ENCODE measurements at regions not wholly inside any gene's neighbourhood (a gene's known extent, or its start where the extent isn't known, plus 50 kb on each side); places are given as distances from the start of the nearest gene placed in this dataset.

DNA sequence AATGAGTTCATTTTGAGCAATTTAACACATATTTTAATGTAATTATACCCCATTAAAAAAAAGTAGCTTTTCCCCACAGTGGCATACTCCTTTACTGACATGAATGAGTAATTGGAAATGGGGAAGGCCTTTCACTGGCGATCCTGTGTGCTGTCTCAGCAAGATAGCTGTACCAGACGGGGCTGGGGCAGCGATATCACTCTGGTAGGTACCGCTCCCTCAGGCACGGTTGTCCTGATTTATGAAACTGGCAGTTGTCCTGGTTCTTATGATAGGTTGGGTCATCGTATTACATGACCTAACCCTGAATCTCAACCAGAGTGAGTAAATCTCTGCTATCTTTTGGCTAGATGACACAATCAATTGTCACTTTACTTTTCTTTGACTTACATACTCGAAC, 355.0 kb upstream of the MAP3K7 start:
- no peak overlapping the region for H3K4me3 ChIP-seq (ENCODE audit: low read length)
- TF ChIP-seq, protein P1, sequence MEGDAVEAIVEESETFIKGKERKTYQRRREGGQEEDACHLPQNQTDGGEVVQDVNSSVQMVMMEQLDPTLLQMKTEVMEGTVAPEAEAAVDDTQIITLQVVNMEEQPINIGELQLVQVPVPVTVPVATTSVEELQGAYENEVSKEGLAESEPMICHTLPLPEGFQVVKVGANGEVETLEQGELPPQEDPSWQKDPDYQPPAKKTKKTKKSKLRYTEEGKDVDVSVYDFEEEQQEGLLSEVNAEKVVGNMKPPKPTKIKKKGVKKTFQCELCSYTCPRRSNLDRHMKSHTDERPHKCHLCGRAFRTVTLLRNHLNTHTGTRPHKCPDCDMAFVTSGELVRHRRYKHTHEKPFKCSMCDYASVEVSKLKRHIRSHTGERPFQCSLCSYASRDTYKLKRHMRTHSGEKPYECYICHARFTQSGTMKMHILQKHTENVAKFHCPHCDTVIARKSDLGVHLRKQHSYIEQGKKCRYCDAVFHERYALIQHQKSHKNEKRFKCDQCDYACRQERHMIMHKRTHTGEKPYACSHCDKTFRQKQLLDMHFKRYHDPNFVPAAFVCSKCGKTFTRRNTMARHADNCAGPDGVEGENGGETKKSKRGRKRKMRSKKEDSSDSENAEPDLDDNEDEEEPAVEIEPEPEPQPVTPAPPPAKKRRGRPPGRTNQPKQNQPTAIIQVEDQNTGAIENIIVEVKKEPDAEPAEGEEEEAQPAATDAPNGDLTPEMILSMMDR (conservative IDR thresholded peaks at IDR 0.05; ENCODE audit: low read length) = no peak
- no peak for DNase-seq (ENCODE audit: low read depth)

DNA sequence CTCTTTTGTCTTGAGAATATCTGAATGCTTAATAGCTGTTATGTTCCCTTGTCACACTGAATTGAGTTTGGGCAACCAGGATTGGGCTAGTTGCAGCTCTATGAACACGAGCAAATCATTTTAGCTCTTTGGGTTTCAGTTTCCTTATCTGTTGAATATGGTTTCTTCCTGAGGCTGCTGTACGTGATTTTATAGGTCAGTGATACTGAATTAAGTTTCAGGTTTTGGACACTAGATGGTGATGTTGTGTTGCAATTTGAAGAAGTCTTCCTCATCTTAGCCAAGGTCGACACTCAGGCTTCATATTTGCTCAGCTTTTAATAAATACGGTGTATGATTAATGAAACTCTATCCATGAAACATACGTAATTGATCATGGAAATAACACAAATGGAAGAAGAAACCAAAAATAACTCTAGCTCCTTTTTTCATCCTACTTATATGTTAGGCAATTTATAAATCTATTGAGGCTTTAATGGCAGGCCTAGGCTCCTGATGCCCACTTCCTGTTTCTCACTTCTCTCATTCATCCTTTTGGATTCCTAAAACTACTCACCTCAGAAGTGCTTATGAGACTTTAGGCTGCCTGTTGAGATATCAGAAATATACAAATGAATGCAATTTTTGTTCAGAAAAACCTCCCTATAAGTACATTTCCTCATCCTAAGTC, 354.1 kb upstream of the MAP3K7 start:
- TF ChIP-seq, protein P1 (conservative IDR thresholded peaks at IDR 0.05; ENCODE audit: low read length) = peak; percentile 51
- no peak overlapping the region for H3K4me3 ChIP-seq (ENCODE audit: low read length)
- peak; percentile 45 for DNase-seq (ENCODE audit: low read depth)

DNA sequence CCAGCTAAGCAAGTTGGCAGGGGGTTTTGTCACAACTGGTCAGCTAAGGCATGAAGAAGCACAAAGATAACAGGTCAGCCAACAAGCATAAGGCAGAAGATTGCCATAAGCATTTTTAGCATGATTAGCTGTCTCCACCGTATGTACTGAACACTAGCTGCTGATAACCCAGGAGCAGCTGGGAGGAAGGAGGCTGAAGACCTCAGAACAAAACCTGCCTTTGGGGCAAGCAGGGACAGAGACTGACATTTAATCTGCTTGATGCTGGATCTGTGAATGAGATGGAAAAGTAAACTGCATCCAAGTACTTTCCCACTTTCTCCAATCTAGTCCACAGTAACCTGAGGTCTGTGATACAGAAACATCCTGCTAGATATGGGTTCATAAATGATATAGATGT, 353.0 kb upstream of the MAP3K7 start:
- no peak overlapping the region for H3K4me3 ChIP-seq (ENCODE audit: low read length)
- TF ChIP-seq, protein P1 (conservative IDR thresholded peaks at IDR 0.05; ENCODE audit: low read length) = no peak
- DNase-seq (ENCODE audit: low read depth) = no peak

DNA sequence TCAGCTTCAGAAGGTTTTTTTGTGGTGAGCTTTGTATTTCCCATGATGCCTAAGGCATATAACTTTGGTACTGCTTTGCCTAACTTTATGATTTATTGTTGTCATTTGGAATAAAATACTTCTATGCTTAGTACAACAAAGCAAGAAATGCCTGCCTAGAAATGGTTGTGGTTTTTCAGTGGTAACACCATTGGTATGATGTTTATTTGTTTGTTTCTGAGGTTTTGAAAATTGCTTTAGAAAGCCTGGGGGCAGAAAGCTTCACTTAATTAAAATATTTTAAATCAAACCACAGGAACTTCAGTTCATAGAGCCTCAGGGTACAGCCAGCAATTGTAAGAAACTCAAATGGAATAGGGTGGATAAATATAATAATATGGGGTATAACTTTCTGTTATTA, 351.2 kb upstream of the MAP3K7 start:
- DNase-seq (ENCODE audit: low read depth) = peak; percentile 14
- no peak overlapping the region for H3K4me3 ChIP-seq (ENCODE audit: low read length)
- TF ChIP-seq, protein P1 (conservative IDR thresholded peaks at IDR 0.05; ENCODE audit: low read length) = no peak

DNA sequence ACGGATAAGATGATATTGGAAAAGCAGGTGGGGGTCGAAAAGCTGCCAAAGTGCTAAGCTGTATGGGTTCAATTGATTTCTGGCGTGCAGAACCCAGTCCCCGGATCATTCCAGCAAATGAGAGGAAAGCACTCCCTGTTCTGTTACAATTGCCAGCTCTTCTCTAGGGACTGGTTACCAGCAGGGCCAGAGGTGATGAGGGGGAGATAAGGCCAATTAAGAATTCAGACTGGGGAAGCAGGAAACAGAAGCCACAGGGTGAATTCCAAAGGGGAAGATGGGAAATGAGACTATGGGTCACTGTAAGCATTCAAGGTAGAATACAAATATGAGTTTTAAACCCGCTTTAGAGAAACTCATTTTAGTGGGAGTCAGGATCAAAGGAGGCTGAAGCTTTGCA, 349.4 kb upstream of the MAP3K7 start:
- TF ChIP-seq, protein P1 (conservative IDR thresholded peaks at IDR 0.05; ENCODE audit: low read length) = no peak
- DNase-seq (ENCODE audit: low read depth) = no peak
- no peak overlapping the region for H3K4me3 ChIP-seq (ENCODE audit: low read length)

DNA sequence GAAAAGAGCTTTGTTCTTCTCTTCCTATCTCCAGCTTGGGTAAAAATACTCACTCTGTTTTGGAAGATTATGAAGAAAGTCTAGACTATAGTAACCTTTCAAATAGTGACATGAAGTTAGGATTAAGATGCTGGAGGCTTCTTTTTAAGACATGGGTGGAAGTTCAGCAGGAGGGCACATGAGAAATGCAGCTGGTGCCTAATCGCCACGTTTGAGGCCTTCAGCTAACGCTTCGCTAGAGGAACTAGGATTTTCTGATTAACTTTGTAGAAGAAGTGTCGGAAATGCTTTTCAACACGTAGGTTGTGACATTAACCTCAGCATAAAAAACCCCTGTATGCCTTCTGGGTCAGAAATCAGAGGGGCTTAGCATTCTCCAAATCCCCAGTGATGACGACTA, 348.1 kb upstream of the MAP3K7 start:
- H3K4me3 ChIP-seq (ENCODE audit: low read length) = no peak overlapping the region
- DNase-seq (ENCODE audit: low read depth) = no peak
- TF ChIP-seq, protein P1 (conservative IDR thresholded peaks at IDR 0.05; ENCODE audit: low read length) = no peak

DNA sequence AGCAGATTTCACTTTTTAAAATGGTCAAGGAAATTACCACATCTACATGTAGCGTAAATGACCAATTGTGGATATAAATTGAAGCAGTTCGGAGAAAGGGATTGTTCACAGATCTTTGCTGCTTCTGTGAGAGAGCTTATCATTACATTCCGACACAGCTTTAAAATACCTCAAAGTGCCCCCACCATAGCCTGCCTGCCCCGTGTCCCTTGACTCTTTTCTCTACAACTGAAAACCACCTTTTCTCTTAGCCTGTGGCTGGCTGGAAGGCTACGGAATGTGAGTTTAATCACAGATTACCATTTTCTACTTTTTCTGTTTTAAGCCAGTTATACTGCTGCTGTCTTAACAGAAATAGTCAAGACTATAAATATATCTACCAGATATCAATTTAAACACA, 347.2 kb upstream of the MAP3K7 start:
- no peak for DNase-seq (ENCODE audit: low read depth)
- no peak overlapping the region for H3K4me3 ChIP-seq (ENCODE audit: low read length)
- TF ChIP-seq, protein P1 (conservative IDR thresholded peaks at IDR 0.05; ENCODE audit: low read length) = no peak
